ENCODE measurements at regions not wholly inside any gene's neighbourhood (a gene's known extent, or its start where the extent isn't known, plus 50 kb on each side); places are given as distances from the start of the nearest gene placed in this dataset.
A peak's percentile ranks its signal among the peaks of the same experiment; 100 is the strongest.

DNA sequence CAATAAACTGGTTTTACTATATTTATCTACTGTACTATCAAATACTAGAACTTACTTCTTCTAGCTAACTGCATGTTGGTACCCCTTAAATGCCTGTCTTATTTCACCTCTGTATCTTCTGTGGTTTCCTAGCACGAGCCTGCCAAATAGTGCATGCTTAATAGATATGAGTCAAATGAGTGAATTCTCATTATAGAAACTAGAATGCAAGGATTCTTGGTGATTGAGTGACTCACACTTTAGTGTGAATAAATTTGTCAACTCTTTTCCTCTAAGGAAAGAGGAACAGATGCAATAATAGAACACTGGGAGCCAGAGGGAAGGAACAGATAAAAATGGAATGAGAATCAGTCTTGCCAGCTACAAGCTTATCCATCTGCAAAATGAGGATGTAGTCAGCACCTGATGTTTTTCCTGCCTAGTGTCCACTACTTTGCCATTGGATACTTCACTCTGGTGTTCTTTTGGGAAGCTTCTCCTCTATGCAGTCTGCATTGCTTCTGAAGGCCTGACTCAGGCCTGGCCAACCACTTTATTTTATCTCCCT lies 189.1 kb upstream of the CADPS start:
- no peaks in the 10 kb centered on the region for H3K9me3 ChIP-seq (ENCODE audit: low read length)
- no peak for DNase-seq (ENCODE audit: low spot score)
- H3K36me3 ChIP-seq (ENCODE audit: insufficient read depth, low read length) = no peaks in the 10 kb centered on the region
- no peaks in the 10 kb centered on the region for H3K9me2 ChIP-seq (ENCODE audit: insufficient read depth, low read length)
- H4K20me1 ChIP-seq (ENCODE audit: insufficient read depth, low read length) = no peaks in the 10 kb centered on the region
- no peak overlapping the region for H2AFZ ChIP-seq (ENCODE audit: low read length)
- H3K27ac ChIP-seq (ENCODE audit: low read depth, low read length, poor library complexity, severe bottlenecking) = no peak overlapping the region
- ChIA-PET CTCF (ENCODE audit: unreplicated experiment) (no interaction called here), POLR2A (no interaction called here)
- TF ChIP-seq EZH2phosphoT487 (IDR thresholded peaks at IDR 0.05; ENCODE audit: borderline replicate concordance, low read depth, low read length) (no peak), CTCF (conservative IDR thresholded peaks at IDR 0.05; ENCODE audit: low read length) (no peak)
- no TSS peak for BruUV-seq (replicated peaks)
- H3K79me2 ChIP-seq (ENCODE audit: insufficient read depth, low read depth, low read length) = no peaks in the 10 kb centered on the region
- intact Hi-C loops (cut with micrococcal nuclease; ENCODE audit: unreplicated experiment) = no loop called here
- no peak overlapping the region for H3K4me3 ChIP-seq (ENCODE audit: low read depth, low read length, poor library complexity, severe bottlenecking)
- no peak overlapping the region for H3K4me2 ChIP-seq (ENCODE audit: low read length)
- H3K4me1 ChIP-seq (ENCODE audit: insufficient read depth, low read length, poor library complexity, severe bottlenecking) = no peaks in the 10 kb centered on the region

DNA sequence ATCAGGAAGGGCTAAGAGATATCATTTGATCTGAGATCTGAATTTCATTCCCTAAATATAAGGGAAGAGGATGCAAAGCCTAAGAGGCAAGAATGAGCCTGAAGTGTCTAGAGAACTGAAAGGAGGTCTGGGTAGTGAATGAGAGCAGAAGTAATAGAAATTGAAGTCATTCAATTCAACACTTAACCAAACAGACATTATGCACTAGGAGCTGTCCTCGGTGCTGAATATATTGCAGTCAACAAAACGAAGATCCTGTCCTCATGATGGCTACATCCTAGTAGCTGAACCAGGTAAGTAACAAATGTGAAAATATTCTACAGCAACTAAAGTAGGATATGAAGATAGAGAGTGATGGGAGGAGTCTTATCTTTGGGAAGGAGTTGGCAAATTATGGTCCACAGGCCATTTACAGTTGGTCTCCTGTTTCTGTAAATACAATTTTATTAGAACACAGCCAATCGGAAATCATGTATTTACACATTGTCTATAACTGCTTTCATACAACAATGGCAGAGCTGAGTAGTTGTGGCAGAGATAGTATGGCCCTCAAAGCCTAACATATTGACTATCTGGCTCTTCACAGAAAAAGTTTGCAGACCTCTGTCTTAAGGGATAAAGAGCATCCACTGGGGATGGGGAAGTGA lies 192.9 kb upstream of the CADPS start:
- Histone ChIP-seq H3K4me1 (ENCODE audit: insufficient read depth, low read length, poor library complexity, severe bottlenecking) (no peaks in the 10 kb centered on the region), H3K4me2 (ENCODE audit: low read length) (no peak overlapping the region), H3K9me2 (ENCODE audit: insufficient read depth, low read length) (no peaks in the 10 kb centered on the region), H3K36me3 (ENCODE audit: insufficient read depth, low read length) (no peaks in the 10 kb centered on the region), H3K4me3 (ENCODE audit: low read depth, low read length, poor library complexity, severe bottlenecking) (no peak overlapping the region), H2AFZ (ENCODE audit: low read length) (no peak overlapping the region), H3K27ac (ENCODE audit: low read depth, low read length, poor library complexity, severe bottlenecking) (no peak overlapping the region), H3K79me2 (ENCODE audit: insufficient read depth, low read depth, low read length) (no peaks in the 10 kb centered on the region), H3K9me3 (ENCODE audit: low read length) (no peaks in the 10 kb centered on the region), H4K20me1 (ENCODE audit: insufficient read depth, low read length) (no peaks in the 10 kb centered on the region)
- POLR2A ChIA-PET = no interaction called here
- CTCF ChIA-PET (ENCODE audit: unreplicated experiment) = no interaction called here
- peak; percentile 75 for DNase-seq (ENCODE audit: low spot score)
- no TSS peak for BruUV-seq (replicated peaks)
- TF ChIP-seq EZH2phosphoT487 (IDR thresholded peaks at IDR 0.05; ENCODE audit: borderline replicate concordance, low read depth, low read length) (no peak), CTCF (conservative IDR thresholded peaks at IDR 0.05; ENCODE audit: low read length) (no peak)
- intact Hi-C loops (cut with micrococcal nuclease; ENCODE audit: unreplicated experiment) = no loop called here

- no peak for DNase-seq (ENCODE audit: low spot score)
- no TSS peak for BruUV-seq (replicated peaks)
- CTCF ChIA-PET (ENCODE audit: unreplicated experiment) = no interaction called here
- intact Hi-C loops (cut with micrococcal nuclease; ENCODE audit: unreplicated experiment) = no loop called here
- H3K9me2 ChIP-seq (ENCODE audit: insufficient read depth, low read length) = no peaks in the 10 kb centered on the region
- H4K20me1 ChIP-seq (ENCODE audit: insufficient read depth, low read length) = no peaks in the 10 kb centered on the region
- no peak for TF ChIP-seq CTCF (conservative IDR thresholded peaks at IDR 0.05; ENCODE audit: low read length)
- TF ChIP-seq EZH2phosphoT487 (IDR thresholded peaks at IDR 0.05; ENCODE audit: borderline replicate concordance, low read depth, low read length) = no peak
- H3K36me3 ChIP-seq (ENCODE audit: insufficient read depth, low read length) = no peaks in the 10 kb centered on the region
- H3K4me3 ChIP-seq (ENCODE audit: low read depth, low read length, poor library complexity, severe bottlenecking) = no peak overlapping the region
- no peaks in the 10 kb centered on the region for H3K4me1 ChIP-seq (ENCODE audit: insufficient read depth, low read length, poor library complexity, severe bottlenecking)
- POLR2A ChIA-PET = interaction anchor here (0.6 to 1.0 kb wide), 4 partner anchors 13 to 1004 kb away, joined by 3 to 7 read pairs (median 6); no protein-coding TSS in a partner anchor
- no peak overlapping the region for H3K4me2 ChIP-seq (ENCODE audit: low read length)
- H3K27ac ChIP-seq (ENCODE audit: low read depth, low read length, poor library complexity, severe bottlenecking) = no peak overlapping the region
- H3K9me3 ChIP-seq (ENCODE audit: low read length) = no peaks in the 10 kb centered on the region
- H3K79me2 ChIP-seq (ENCODE audit: insufficient read depth, low read depth, low read length) = no peaks in the 10 kb centered on the region
- H2AFZ ChIP-seq (ENCODE audit: low read length) = no peak overlapping the region
Observed at GRCh38 chr3:63069806-63070475, 194.7 kb upstream of the CADPS start.
